Natural killer cell (primary cell): ENCODE measurements at regions not wholly inside any gene's neighbourhood (a gene's known extent, or its start where the extent isn't known, plus 50 kb on each side); places are given as distances from the start of the nearest gene placed in this dataset.

Source experiments
- ATAC-seq, 3 donors: fragments of 150-1000 bp in 2 of 3; fragments of 200-7000 bp in 1 of 3; cut with Tn5 transposase; 1 replicate in 1 of 3; 2 replicates in 2 of 3; pipeline ENCODE4 v1.10.0; 2021; ENCODE audit warnings: mild to moderate bottlenecking in 2 of 3, moderate library complexity in 2 of 3
- DNase-seq, 2 donors: peaks; one replicate each; pipeline versions ENCODE4 v3.0.0 to v3.0.0-alpha.2; 2013 to 2021; ENCODE audit warnings: mixed read lengths in 1 of 2
- H3K27ac ChIP-seq: one replicate; pipeline ENCODE4 v1.5.1; 2013; ENCODE audit warnings: mild to moderate bottlenecking, low read length
- H3K27me3 ChIP-seq: one replicate; pipeline ENCODE4 v1.6.1; 2013; ENCODE audit warnings: low read length; ENCODE audit not compliant: control insufficient read depth, insufficient read depth
- H3K36me3 ChIP-seq: one replicate; pipeline ENCODE4 v1.6.1; 2013; ENCODE audit warnings: low read length; ENCODE audit not compliant: control insufficient read depth, insufficient read depth
- H3K4me1 ChIP-seq: one replicate; pipeline ENCODE4 v1.6.1; 2013; ENCODE audit warnings: low read length; ENCODE audit not compliant: control insufficient read depth, insufficient read depth
- H3K4me3 ChIP-seq: one replicate; pipeline ENCODE4 v1.5.1; 2013; ENCODE audit warnings: low read length
- H3K9me3 ChIP-seq: one replicate; pipeline ENCODE4 v1.6.1; 2013; ENCODE audit warnings: low read length; ENCODE audit not compliant: control insufficient read depth, insufficient read depth
- H3K27ac Mint-ChIP-seq, 2 donors: one replicate each; pipeline ENCODE4 v1.8.0; 2022; ENCODE audit warnings: mild to moderate bottlenecking in 2 of 2, mixed read lengths in 2 of 2, moderate library complexity in 1 of 2
- H3K27me3 Mint-ChIP-seq, 2 donors: one replicate each; pipeline ENCODE4 v1.8.0; 2022; ENCODE audit warnings: low read depth in 2 of 2, mixed read lengths in 2 of 2
- H3K36me3 Mint-ChIP-seq: one replicate; pipeline ENCODE4 v1.8.0; 2022; ENCODE audit warnings: mixed read lengths
- H3K4me1 Mint-ChIP-seq, 2 donors: one replicate each; pipeline ENCODE4 v1.8.0; 2022; ENCODE audit warnings: mixed read lengths in 2 of 2
- H3K4me3 Mint-ChIP-seq: one replicate; pipeline ENCODE4 v1.8.0; 2022; ENCODE audit warnings: mild to moderate bottlenecking, moderate library complexity, mixed read lengths
- H3K9me3 Mint-ChIP-seq, 2 donors: one replicate each; pipeline ENCODE4 v1.8.0; 2022; ENCODE audit warnings: mixed read lengths in 2 of 2
- WGBS: methylation state at CpG from one replicate; pipeline ENCODE4 v1.1.7; 2013; ENCODE audit warnings: missing lambda C conversion rate; ENCODE audit not compliant: insufficient coverage; 5-methylcytosine and 5-hydroxymethylcytosine counted together
- intact Hi-C: fragments of 100-400 bp; cut with micrococcal nuclease; formaldehyde crosslinking; loops from one replicate; pipeline ENCODE4 v1.14.2; 2022
- TF ChIP-seq, protein P1 (sequence below): fragments of 200-600 bp; IDR thresholded peaks from one replicate; pipeline ENCODE4 v1.8.0; 2022; ENCODE audit warnings: antibody characterized with exemption

DNA sequence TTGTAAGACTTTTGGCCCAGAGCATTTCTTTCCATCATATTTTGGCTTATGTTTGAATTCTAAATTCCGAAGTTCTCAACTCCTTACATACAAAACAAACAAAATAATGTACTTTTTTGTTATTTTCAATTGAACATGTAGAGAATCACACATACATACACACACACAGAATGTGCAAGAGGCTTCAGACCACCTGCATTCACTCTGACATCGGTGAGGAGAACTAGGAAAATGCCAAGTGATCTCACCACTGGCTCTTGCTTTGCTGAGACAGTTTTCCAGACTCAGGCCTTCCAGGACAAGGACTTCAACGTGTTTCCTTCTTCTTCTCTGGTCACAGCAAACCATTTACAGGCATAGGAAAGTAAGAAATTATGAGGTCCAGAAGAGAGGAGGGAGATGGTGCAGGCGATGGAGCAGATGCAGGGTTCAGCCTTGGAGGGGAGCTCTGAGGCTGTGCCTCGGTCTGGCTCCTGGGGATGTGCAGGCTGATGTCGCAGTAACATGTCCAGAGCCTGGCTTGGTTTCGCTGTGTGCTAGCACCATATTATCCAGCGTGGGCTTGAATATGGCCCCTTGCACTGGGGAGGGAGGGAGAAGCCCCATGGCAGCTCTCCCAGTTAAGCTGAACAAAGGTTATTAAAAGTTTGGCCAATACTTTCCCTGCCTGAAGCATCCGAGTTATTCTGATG lies 93.4 kb downstream of the DACT2 start:
- H3K4me3 ChIP-seq: no peak overlapping the region
- H3K4me3 Mint-ChIP-seq: no peak overlapping the region
- no peaks in the 10 kb centered on the region for H3K4me1 ChIP-seq
- H3K27ac ChIP-seq: no peak overlapping the region
- H3K36me3 Mint-ChIP-seq: no peaks in the 10 kb centered on the region
- WGBS: 75% methylated on average over 8 of the region's 9 CpGs
- H3K27me3 ChIP-seq: no peaks in the 10 kb centered on the region
- no peaks in the 10 kb centered on the region for H3K9me3 ChIP-seq
- DNase-seq (no peak), ATAC-seq (no peak)
- peaks cover 9 to 12% of the 10 kb centered on the region in 2 donors for H3K27me3 Mint-ChIP-seq
- TF ChIP-seq, protein P1, sequence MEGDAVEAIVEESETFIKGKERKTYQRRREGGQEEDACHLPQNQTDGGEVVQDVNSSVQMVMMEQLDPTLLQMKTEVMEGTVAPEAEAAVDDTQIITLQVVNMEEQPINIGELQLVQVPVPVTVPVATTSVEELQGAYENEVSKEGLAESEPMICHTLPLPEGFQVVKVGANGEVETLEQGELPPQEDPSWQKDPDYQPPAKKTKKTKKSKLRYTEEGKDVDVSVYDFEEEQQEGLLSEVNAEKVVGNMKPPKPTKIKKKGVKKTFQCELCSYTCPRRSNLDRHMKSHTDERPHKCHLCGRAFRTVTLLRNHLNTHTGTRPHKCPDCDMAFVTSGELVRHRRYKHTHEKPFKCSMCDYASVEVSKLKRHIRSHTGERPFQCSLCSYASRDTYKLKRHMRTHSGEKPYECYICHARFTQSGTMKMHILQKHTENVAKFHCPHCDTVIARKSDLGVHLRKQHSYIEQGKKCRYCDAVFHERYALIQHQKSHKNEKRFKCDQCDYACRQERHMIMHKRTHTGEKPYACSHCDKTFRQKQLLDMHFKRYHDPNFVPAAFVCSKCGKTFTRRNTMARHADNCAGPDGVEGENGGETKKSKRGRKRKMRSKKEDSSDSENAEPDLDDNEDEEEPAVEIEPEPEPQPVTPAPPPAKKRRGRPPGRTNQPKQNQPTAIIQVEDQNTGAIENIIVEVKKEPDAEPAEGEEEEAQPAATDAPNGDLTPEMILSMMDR: no peak
- H3K9me3 Mint-ChIP-seq: no peaks in the 10 kb centered on the region
- H3K4me1 Mint-ChIP-seq: no peaks in the 10 kb centered on the region
- no peaks in the 10 kb centered on the region for H3K36me3 ChIP-seq
- H3K27ac Mint-ChIP-seq: no peak overlapping the region
- intact Hi-C loops: no loop called here

DNA sequence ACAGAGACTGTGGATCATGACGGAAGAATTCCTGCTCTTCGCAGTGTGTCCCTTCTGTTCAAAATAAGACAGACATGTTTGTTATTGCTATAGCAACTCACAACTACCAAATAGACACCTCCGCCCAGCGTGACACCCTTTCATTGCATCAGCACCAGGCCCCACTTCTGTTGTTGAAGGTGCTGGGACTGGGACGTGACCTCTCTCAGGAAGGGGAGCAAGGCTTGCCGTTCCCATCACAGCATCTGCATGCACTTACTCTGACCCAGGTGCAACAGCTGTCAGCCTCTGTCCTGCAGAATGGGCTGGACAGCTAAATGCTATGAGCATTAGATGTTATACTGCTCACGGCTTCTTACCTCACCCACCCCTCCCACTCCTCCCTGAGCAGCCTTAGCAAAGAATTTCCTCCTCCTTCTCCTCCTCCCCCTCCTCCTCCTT lies 94.1 kb downstream of the DACT2 start:
- H3K9me3 ChIP-seq: no peaks in the 10 kb centered on the region
- peaks cover 8 to 9% of the 10 kb centered on the region in 2 donors for H3K27me3 Mint-ChIP-seq
- H3K4me1 ChIP-seq: no peaks in the 10 kb centered on the region
- no peak for ATAC-seq
- H3K9me3 Mint-ChIP-seq: no peaks in the 10 kb centered on the region
- WGBS: 60% methylated on average over 7 of the region's 7 CpGs
- no peaks in the 10 kb centered on the region for H3K36me3 Mint-ChIP-seq
- H3K27ac Mint-ChIP-seq: no peak overlapping the region
- no peaks in the 10 kb centered on the region for H3K4me1 Mint-ChIP-seq
- no peak for DNase-seq
- intact Hi-C loops: no loop called here
- no peaks in the 10 kb centered on the region for H3K36me3 ChIP-seq
- H3K27ac ChIP-seq: no peak overlapping the region
- H3K4me3 Mint-ChIP-seq: no peak overlapping the region
- H3K4me3 ChIP-seq: no peak overlapping the region
- TF ChIP-seq, protein P1: no peak
- no peaks in the 10 kb centered on the region for H3K27me3 ChIP-seq

DNA sequence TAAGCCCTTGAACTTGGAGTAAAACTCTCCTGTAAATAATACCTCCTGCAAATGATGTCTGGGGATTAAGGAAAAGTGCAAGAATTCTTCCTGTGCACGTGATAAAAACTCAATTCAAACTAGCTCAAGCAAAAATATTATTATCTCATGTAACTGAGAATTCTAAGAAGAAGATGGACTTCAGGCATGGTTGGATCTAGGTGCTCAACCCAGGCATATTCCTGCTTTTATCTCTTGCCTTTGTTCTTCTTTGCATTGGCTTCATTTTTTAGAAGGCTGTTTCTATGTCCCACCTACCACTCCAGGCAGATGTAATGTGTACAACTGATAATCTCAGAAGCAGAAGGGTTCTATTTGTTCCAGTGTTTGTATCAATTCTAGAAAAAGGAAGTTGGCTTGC lies 95.8 kb downstream of the DACT2 start:
- Histone ChIP-seq H3K27ac (no peak overlapping the region), H3K36me3 (no peaks in the 10 kb centered on the region), H3K27me3 (no peaks in the 10 kb centered on the region), H3K4me3 (no peak overlapping the region), H3K9me3 (no peaks in the 10 kb centered on the region), H3K4me1 (no peaks in the 10 kb centered on the region)
- no CpG with 5 or more reads among the region's 1 CpG for WGBS
- no peak overlapping the region for H3K4me3 Mint-ChIP-seq
- DNase-seq: no peak
- H3K9me3 Mint-ChIP-seq: no peaks in the 10 kb centered on the region
- H3K4me1 Mint-ChIP-seq: no peaks in the 10 kb centered on the region
- TF ChIP-seq, protein P1: no peak
- H3K27ac Mint-ChIP-seq: no peak overlapping the region
- H3K36me3 Mint-ChIP-seq: no peaks in the 10 kb centered on the region
- intact Hi-C loops: no loop called here
- H3K27me3 Mint-ChIP-seq: peaks cover 8 to 9% of the 10 kb centered on the region in 2 donors
- ATAC-seq: no peak

DNA sequence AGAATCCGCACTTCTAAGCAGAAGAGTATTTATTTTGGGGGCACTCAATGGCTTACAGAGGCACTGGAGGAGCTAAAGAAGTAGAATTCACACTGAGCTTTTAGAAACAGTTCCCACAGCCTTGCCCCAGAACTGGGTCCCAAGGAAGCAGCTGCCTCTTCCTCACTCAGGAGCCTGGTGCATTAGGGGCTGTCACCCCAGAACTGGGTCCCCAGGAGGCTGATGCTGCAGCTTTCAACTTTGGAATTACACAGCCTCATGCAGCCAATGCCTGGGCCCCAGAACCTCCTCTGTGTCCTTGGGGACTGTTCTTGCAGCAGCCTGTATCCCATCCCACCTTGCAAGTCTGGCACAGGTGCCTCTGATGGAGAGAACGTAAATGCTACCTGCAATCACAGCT lies 96.4 kb downstream of the DACT2 start:
- peaks cover 8 to 9% of the 10 kb centered on the region in 2 donors for H3K27me3 Mint-ChIP-seq
- H3K4me1 Mint-ChIP-seq: no peaks in the 10 kb centered on the region
- no peaks in the 10 kb centered on the region for H3K36me3 Mint-ChIP-seq

More for the DNA sequence above, 96.4 kb downstream of the DACT2 start:
- no peaks in the 10 kb centered on the region for H3K27me3 ChIP-seq
- H3K4me1 ChIP-seq: no peaks in the 10 kb centered on the region
- ATAC-seq (no peak), DNase-seq (no peak)
- TF ChIP-seq, protein P1: no peak
- H3K27ac ChIP-seq: no peak overlapping the region
- intact Hi-C loops: no loop called here
- Mint-ChIP-seq H3K9me3 (no peaks in the 10 kb centered on the region), H3K4me3 (no peak overlapping the region), H3K27ac (no peak overlapping the region)
- H3K4me3 ChIP-seq: no peak overlapping the region
- H3K36me3 ChIP-seq: no peaks in the 10 kb centered on the region
- 72% methylated on average over 2 of the region's 2 CpGs for WGBS
- H3K9me3 ChIP-seq: no peaks in the 10 kb centered on the region
